Gastrocnemius medialis (tissue), 4 donors: ENCODE measurements at regions not wholly inside any gene's neighbourhood (a gene's known extent, or its start where the extent isn't known, plus 50 kb on each side); places are given as distances from the start of the nearest gene placed in this dataset.

Experiments
- ATAC-seq, 2 donors: fragments of 150-250 bp; one replicate each; pipeline ENCODE4 v1.9.1; 2016
- DNase-seq, 2 donors: peaks; one replicate each; pipeline ENCODE4 v3.0.0-alpha.2; 2019
- H3K27ac ChIP-seq, 4 donors: fragments of 200-600 bp; sonication (generic); 1 replicate in 1 of 4; 2 replicates in 3 of 4; pipeline ENCODE4 v1.5.1; 2016 to 2018; ENCODE audit warnings: mild to moderate bottlenecking in 2 of 4, moderate library complexity in 1 of 4
- H3K27me3 ChIP-seq, 3 donors: fragments of 200-600 bp; sonication (generic) in 2 of 3; 1 replicate in 1 of 3; 2 replicates in 2 of 3; pipeline versions ENCODE4 v1.5.1 to v1.6.0; 2016 to 2019; ENCODE audit warnings: mild to moderate bottlenecking in 1 of 3, moderate library complexity in 1 of 3
- H3K36me3 ChIP-seq, 2 donors: fragments of 200-600 bp; sonication (generic) in 1 of 2; one replicate each; pipeline ENCODE4 v1.5.1; 2017 to 2018
- H3K4me1 ChIP-seq, 2 donors: fragments of 200-600 bp; sonication (generic) in 1 of 2; one replicate each; pipeline ENCODE4 v1.5.1; 2016 to 2017; ENCODE audit warnings: mild to moderate bottlenecking in 2 of 2
- H3K4me3 ChIP-seq, 4 donors: fragments of 200-600 bp; sonication (generic) in 3 of 4; 1 replicate in 1 of 4; 2 replicates in 3 of 4; pipeline ENCODE4 v1.5.1; 2016 to 2019; ENCODE audit warnings: mild to moderate bottlenecking in 2 of 4
- H3K9me3 ChIP-seq, 3 donors: fragments of 200-600 bp; sonication (generic) in 2 of 3; 1 replicate in 1 of 3; 2 replicates in 2 of 3; pipeline ENCODE4 v1.5.1; 2016 to 2019
- CTCF ChIP-seq, 5 experiments: fragments of 450-650 bp in 3 of 5; fragments of 200-600 bp in 2 of 5; sonication (generic) in 2 of 5; IDR thresholded peaks in 4 of 5; conservative IDR thresholded peaks in 1 of 5; 1 replicate in 4 of 5; 2 replicates in 1 of 5; pipeline ENCODE4 v1.5.1; 2016 to 2019; ENCODE audit warnings: antibody characterized with exemption in 5 of 5, mild to moderate bottlenecking in 3 of 5, moderate library complexity in 3 of 5
- POLR2A ChIP-seq, 2 donors: fragments of 450-650 bp; IDR thresholded peaks; one replicate each; pipeline ENCODE4 v1.6.1; 2017; ENCODE audit warnings: antibody characterized with exemption in 2 of 2, mild to moderate bottlenecking in 2 of 2, moderate library complexity in 2 of 2
- in situ Hi-C, 4 donors: fragments of 200-750 bp; cut with MboI; loops; one replicate each; pipeline versions ENCODE4 v1.15.0 to v1.8.0; 2017; ENCODE audit warnings: low sequenced_read_pairs in 4 of 4
- intact Hi-C: fragments of 100-400 bp; cut with DNase I; formaldehyde crosslinking; loops from one replicate; pipeline ENCODE4 v1.15.1; 2023; ENCODE audit warnings: low total_unique reads

GRCh38 chr4:27218013-27218412 lies 357.4 kb downstream of the STIM2 start:
- DNase-seq = no peak
- no peak for ATAC-seq
- Histone ChIP-seq H3K27me3 (no peaks in the 10 kb centered on the region), H3K36me3 (no peaks in the 10 kb centered on the region), H3K4me1 (no peaks in the 10 kb centered on the region), H3K27ac (no peak overlapping the region), H3K9me3 (no peaks in the 10 kb centered on the region), H3K4me3 (no peak overlapping the region)
- in situ Hi-C loops (no loop called here), intact Hi-C loops (no loop called here)
- TF ChIP-seq POLR2A (IDR thresholded peaks at IDR 0.05) = no peak
- TF ChIP-seq CTCF (IDR thresholded peaks at IDR 0.05 in 4 of 5, conservative IDR thresholded peaks at IDR 0.05 in 1 of 5) = no peak

GRCh38 chr4:27223326-27223725 lies 362.7 kb downstream of the STIM2 start:
- DNase-seq = no peak
- H3K4me3 ChIP-seq = no peak overlapping the region
- H3K36me3 ChIP-seq = no peaks in the 10 kb centered on the region
- in situ Hi-C loops = no loop called here
- no peaks in the 10 kb centered on the region for H3K9me3 ChIP-seq
- intact Hi-C loops = no loop called here
- H3K27me3 ChIP-seq = no peaks in the 10 kb centered on the region
- TF ChIP-seq CTCF (IDR thresholded peaks at IDR 0.05 in 4 of 5, conservative IDR thresholded peaks at IDR 0.05 in 1 of 5) = no peak
- no peak for ATAC-seq
- no peaks in the 10 kb centered on the region for H3K4me1 ChIP-seq
- H3K27ac ChIP-seq = no peak overlapping the region

DNA sequence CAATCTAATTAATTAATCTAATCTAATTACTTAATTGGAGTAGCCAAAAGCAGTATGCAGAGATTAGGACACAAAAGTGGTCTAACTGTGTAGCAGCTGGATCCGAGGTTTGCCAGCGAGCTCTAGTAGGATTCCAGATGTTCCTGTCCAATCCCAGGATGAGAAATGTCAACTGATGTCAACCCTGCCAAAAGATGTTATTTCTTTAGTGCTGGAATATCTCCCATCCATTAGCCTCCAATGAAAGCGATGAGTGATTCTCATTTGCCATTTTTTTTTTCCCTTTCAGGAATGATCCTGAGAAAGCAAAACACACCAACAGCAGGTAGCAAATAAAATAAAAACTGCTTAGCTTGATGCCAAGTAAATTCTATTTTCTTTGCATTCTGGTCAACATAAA lies 372.9 kb downstream of the STIM2 start:
- Histone ChIP-seq H3K27me3 (no peaks in the 10 kb centered on the region), H3K9me3 (no peaks in the 10 kb centered on the region), H3K4me3 (no peak overlapping the region), H3K4me1 (no peaks in the 10 kb centered on the region), H3K27ac (no peak overlapping the region), H3K36me3 (no peaks in the 10 kb centered on the region)
- no peak for ATAC-seq
- in situ Hi-C loops (no loop called here), intact Hi-C loops (no loop called here)
- TF ChIP-seq CTCF (IDR thresholded peaks at IDR 0.05 in 4 of 5, conservative IDR thresholded peaks at IDR 0.05 in 1 of 5) = no peak
- TF ChIP-seq POLR2A (IDR thresholded peaks at IDR 0.05) = no peak
- DNase-seq = no peak

DNA sequence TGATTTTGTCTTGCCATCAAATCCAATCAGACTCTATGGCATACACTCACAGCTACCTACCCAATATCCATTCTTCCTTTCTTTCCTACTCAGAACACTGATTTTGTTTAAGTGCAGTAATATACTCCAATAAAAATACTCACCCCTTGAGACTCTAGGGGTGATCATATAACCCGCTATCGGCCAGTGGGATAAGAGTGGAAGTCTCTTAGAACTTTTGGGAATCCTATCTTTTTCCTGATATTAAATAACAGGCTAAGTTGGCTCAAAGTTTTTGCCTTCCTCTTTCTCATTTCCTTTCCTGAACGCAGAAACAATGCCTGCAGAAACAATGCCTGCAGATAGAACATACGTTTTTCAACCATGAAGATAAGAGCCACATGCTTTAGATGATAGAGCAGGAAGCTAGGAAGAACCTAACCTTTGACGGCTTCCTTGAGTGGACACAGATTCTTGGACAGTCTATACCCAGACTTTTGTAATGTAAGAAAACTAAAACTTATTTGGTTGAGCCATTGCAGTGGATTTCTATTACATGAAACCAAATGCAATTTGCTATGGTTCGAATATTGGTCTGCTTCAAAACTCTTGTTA lies 373.8 kb downstream of the STIM2 start:
- Histone ChIP-seq H3K4me3 (no peak overlapping the region), H3K36me3 (no peaks in the 10 kb centered on the region), H3K27me3 (no peaks in the 10 kb centered on the region), H3K27ac (no peak overlapping the region), H3K9me3 (no peaks in the 10 kb centered on the region), H3K4me1 (no peaks in the 10 kb centered on the region)
- in situ Hi-C loops (no loop called here), intact Hi-C loops (no loop called here)
- ATAC-seq = no peak
- TF ChIP-seq CTCF (IDR thresholded peaks at IDR 0.05 in 4 of 5, conservative IDR thresholded peaks at IDR 0.05 in 1 of 5) (no peak), POLR2A (IDR thresholded peaks at IDR 0.05) (no peak)
- DNase-seq = no peak

GRCh38 chr4:27239641-27240040 lies 379.0 kb downstream of the STIM2 start:
- in situ Hi-C loops (no loop called here), intact Hi-C loops (no loop called here)
- H3K9me3 ChIP-seq = no peaks in the 10 kb centered on the region
- no peak overlapping the region for H3K27ac ChIP-seq
- ATAC-seq (no peak), DNase-seq (no peak)
- no peaks in the 10 kb centered on the region for H3K36me3 ChIP-seq
- no peak overlapping the region for H3K4me3 ChIP-seq
- TF ChIP-seq CTCF (IDR thresholded peaks at IDR 0.05 in 4 of 5, conservative IDR thresholded peaks at IDR 0.05 in 1 of 5) (no peak), POLR2A (IDR thresholded peaks at IDR 0.05) (no peak)
- no peaks in the 10 kb centered on the region for H3K4me1 ChIP-seq
- H3K27me3 ChIP-seq = no peaks in the 10 kb centered on the region
